Fibroblast of lung (primary cell): ENCODE measurements at regions not wholly inside any gene's neighbourhood (a gene's known extent, or its start where the extent isn't known, plus 50 kb on each side); places are given as distances from the start of the nearest gene placed in this dataset.

Experiments used
- DNase-seq, 2 donors: peaks; one replicate each; pipeline versions ENCODE4 v3.0.0 to v3.0.0-alpha.2; 2010; ENCODE audit warnings: low read depth in 2 of 2
- H2AFZ ChIP-seq: 2 replicates; pipeline ENCODE4 v1.5.1; 2012; ENCODE audit warnings: low read length, control low read depth, inconsistent platforms
- H3K27ac ChIP-seq: 2 replicates; pipeline ENCODE4 v1.5.1; 2011; ENCODE audit warnings: low read length, control low read depth; ENCODE audit not compliant: insufficient read depth
- H3K27me3 ChIP-seq: 2 replicates; pipeline ENCODE4 v1.5.1; 2011; ENCODE audit warnings: mild to moderate bottlenecking, low read length; ENCODE audit not compliant: control insufficient read depth, insufficient read depth
- H3K36me3 ChIP-seq: 2 replicates; pipeline ENCODE4 v1.5.1; 2011; ENCODE audit warnings: low read length; ENCODE audit not compliant: control insufficient read depth, insufficient read depth
- H3K4me1 ChIP-seq: 2 replicates; pipeline ENCODE4 v1.5.1; 2011; ENCODE audit warnings: low read length; ENCODE audit not compliant: control insufficient read depth, insufficient read depth; ENCODE audit errors: extremely low read depth
- H3K4me2 ChIP-seq: 2 replicates; pipeline ENCODE4 v1.5.1; 2011; ENCODE audit warnings: low read length, control low read depth; ENCODE audit not compliant: insufficient read depth; ENCODE audit errors: extremely low read depth
- H3K4me3 ChIP-seq, 4 experiments: fragments of 200-600 bp in 1 of 4; sonication (generic) in 1 of 4; replicated peaks in 1 of 4; 2 replicates each; pipeline ENCODE4 v1.5.1; 2011 to 2016; ENCODE audit warnings: low read length in 4 of 4, low read depth in 3 of 4, mild to moderate bottlenecking in 3 of 4, control low read depth in 2 of 4, inconsistent platforms in 1 of 4, mixed read lengths in 1 of 4; ENCODE audit not compliant: insufficient read depth in 1 of 4; ENCODE audit errors: control extremely low read depth in 1 of 4
- H3K79me2 ChIP-seq: 2 replicates; pipeline ENCODE4 v1.5.1; 2012; ENCODE audit warnings: mild to moderate bottlenecking, low read length, inconsistent platforms; ENCODE audit not compliant: control insufficient read depth, insufficient read depth
- H3K9ac ChIP-seq: 2 replicates; pipeline ENCODE4 v1.5.1; 2011; ENCODE audit warnings: mild to moderate bottlenecking, low read length, control low read depth; ENCODE audit not compliant: insufficient read depth
- H3K9me3 ChIP-seq: 2 replicates; pipeline ENCODE4 v1.5.1; 2012; ENCODE audit warnings: low read depth, low read length; ENCODE audit not compliant: control insufficient read depth, insufficient read depth
- H4K20me1 ChIP-seq: 2 replicates; pipeline ENCODE4 v1.5.1; 2011; ENCODE audit warnings: low read length; ENCODE audit not compliant: control insufficient read depth, insufficient read depth; ENCODE audit errors: extremely low read depth
- CTCF ChIP-seq, 2 donors: IDR thresholded peaks in 1 of 2; conservative IDR thresholded peaks in 1 of 2; 1 replicate in 1 of 2; 2 replicates in 1 of 2; pipeline ENCODE4 v1.5.1; 2011 to 2012; ENCODE audit warnings: low read length in 2 of 2, control low read depth in 1 of 2, inconsistent platforms in 1 of 2, low read depth in 1 of 2, mild to moderate bottlenecking in 1 of 2
- EZH2 ChIP-seq: IDR thresholded peaks from 2 replicates; pipeline ENCODE4 v1.5.1; 2012; ENCODE audit warnings: low read length, control low read depth, mild to moderate bottlenecking; ENCODE audit errors: missing control alignments

GRCh38 chr3:187995043-187995400, 158.9 kb upstream of the LPP start:
- DNase-seq: no peak
- no peak overlapping the region for H3K9ac ChIP-seq
- H3K79me2 ChIP-seq: no peaks in the 10 kb centered on the region
- no peaks in the 10 kb centered on the region for H3K9me3 ChIP-seq
- no peak overlapping the region for H3K4me3 ChIP-seq
- TF ChIP-seq CTCF (conservative IDR thresholded peaks at IDR 0.05 in 1 of 2, IDR thresholded peaks at IDR 0.05 in 1 of 2; ENCODE audit: low read depth in 1 of 2, low read length in 2 of 2) (no peak), EZH2 (no peak)
- H3K36me3 ChIP-seq: no peaks in the 10 kb centered on the region
- H4K20me1 ChIP-seq: no peaks in the 10 kb centered on the region
- no peak overlapping the region for H2AFZ ChIP-seq
- H3K4me1 ChIP-seq: no peaks in the 10 kb centered on the region
- H3K4me2 ChIP-seq: no peak overlapping the region
- no peaks in the 10 kb centered on the region for H3K27me3 ChIP-seq
- no peak overlapping the region for H3K27ac ChIP-seq

- Histone ChIP-seq H3K9ac (no peak overlapping the region), H3K4me3 (no peak overlapping the region), H4K20me1 (no peaks in the 10 kb centered on the region), H3K27ac (no peak overlapping the region), H2AFZ (no peak overlapping the region), H3K27me3 (no peaks in the 10 kb centered on the region), H3K9me3 (no peaks in the 10 kb centered on the region), H3K4me1 (no peaks in the 10 kb centered on the region), H3K4me2 (no peak overlapping the region), H3K79me2 (no peaks in the 10 kb centered on the region), H3K36me3 (no peaks in the 10 kb centered on the region)
- no peak for DNase-seq
- TF ChIP-seq CTCF (conservative IDR thresholded peaks at IDR 0.05 in 1 of 2, IDR thresholded peaks at IDR 0.05 in 1 of 2; ENCODE audit: low read depth in 1 of 2, low read length in 2 of 2) (no peak), EZH2 (no peak)
Measured at GRCh38 chr3:187995667-187996066, 158.3 kb upstream of the LPP start.

- no peaks in the 10 kb centered on the region for H3K9me3 ChIP-seq
- H3K27me3 ChIP-seq: no peaks in the 10 kb centered on the region
- DNase-seq: no peak
- no peak overlapping the region for H2AFZ ChIP-seq
- no peaks in the 10 kb centered on the region for H3K36me3 ChIP-seq
- no peak overlapping the region for H3K4me2 ChIP-seq
- H3K27ac ChIP-seq: no peak overlapping the region
- no peaks in the 10 kb centered on the region for H3K4me1 ChIP-seq
- no peak for TF ChIP-seq CTCF (conservative IDR thresholded peaks at IDR 0.05 in 1 of 2, IDR thresholded peaks at IDR 0.05 in 1 of 2; ENCODE audit: low read depth in 1 of 2, low read length in 2 of 2)
- TF ChIP-seq EZH2: no peak
- no peaks in the 10 kb centered on the region for H3K79me2 ChIP-seq
- H3K4me3 ChIP-seq: no peak overlapping the region
- H4K20me1 ChIP-seq: no peaks in the 10 kb centered on the region
- H3K9ac ChIP-seq: no peak overlapping the region
Measured at GRCh38 chr3:187996609-187997008, 157.3 kb upstream of the LPP start.
